HepG2 (cell line): ENCODE measurements at regions not wholly inside any gene's neighbourhood (a gene's known extent, or its start where the extent isn't known, plus 50 kb on each side); places are given as distances from the start of the nearest gene placed in this dataset.

ENCODE experiments used
- ATAC-seq: fragments of 200-7000 bp; cut with Tn5 transposase; 3 replicates; pipeline ENCODE4 v1.9.1; 2020; ENCODE audit warnings: mild to moderate bottlenecking, moderate library complexity
- BruUV-seq: library from RNA; stranded (reverse); fragments of 400-500 nt; replicated peaks from 2 replicates; lab custom pipeline; 2021; lab: Mats Ljungman, UMichigan
- CTCF ChIA-PET: fragments of 300-600 bp; formaldehyde crosslinking; extraction: SDS; loops from one replicate; lab custom pipeline; 2021; ENCODE audit warnings: low total read pairs, inconsistent platforms, low intra/inter-chr PET ratio; lab: Yijun Ruan, JAX
- POLR2A ChIA-PET: fragments of 350-600 bp; sonication (Branson Sonifier 250); formaldehyde crosslinking; loops from one replicate; lab custom pipeline; 2020; ENCODE audit warnings: antibody characterized with exemption, inconsistent platforms; lab: Yijun Ruan, JAX
- DNase-seq: peaks from one replicate; pipeline ENCODE4 v3.0.0-alpha.2; 2015; ENCODE audit warnings: low spot score
- FAIRE-seq: peaks from 3 replicates; lab custom pipeline; 2011; peaks lifted over from hg19 to GRCh38; lab: Jason Lieb, UNC
- H2AFZ ChIP-seq: one replicate; pipeline ENCODE4 v1.6.1; 2011; ENCODE audit warnings: low read length, inconsistent platforms
- H3K27ac ChIP-seq: fragments of 300-600 bp; 3 replicates; pipeline ENCODE4 v1.8.0; 2011; ENCODE audit warnings: mixed run types, mild to moderate bottlenecking, mixed read lengths, low read length, inconsistent platforms; ENCODE audit not compliant: insufficient read depth; ENCODE audit errors: extremely low read length
- H3K27me3 ChIP-seq, 2 experiments: fragments of 200-600 bp in 1 of 2; 2 replicates in 1 of 2; 3 replicates in 1 of 2; pipeline versions ENCODE4 v1.6.0 to v1.8.0; 2011; ENCODE audit warnings: low read length in 2 of 2, mild to moderate bottlenecking in 2 of 2, moderate library complexity in 2 of 2, inconsistent platforms in 1 of 2; ENCODE audit not compliant: insufficient read depth in 2 of 2, control insufficient read depth in 1 of 2
- H3K36me3 ChIP-seq, 2 experiments: fragments of 200-600 bp in 1 of 2; replicated peaks in 1 of 2; 2 replicates in 1 of 2; 3 replicates in 1 of 2; pipeline versions ENCODE4 v1.5.1 to v1.8.0; 2011; ENCODE audit warnings: low read length in 2 of 2, inconsistent platforms in 1 of 2; ENCODE audit not compliant: insufficient read depth in 2 of 2, control insufficient read depth in 1 of 2
- H3K4me1 ChIP-seq: 2 replicates; pipeline ENCODE4 v1.5.1; 2012; ENCODE audit warnings: low read length, inconsistent platforms; ENCODE audit not compliant: insufficient read depth
- H3K4me2 ChIP-seq: 2 replicates; pipeline ENCODE4 v1.6.0; 2011; ENCODE audit warnings: low read depth, low read length, inconsistent platforms
- H3K4me3 ChIP-seq, 3 experiments: fragments of 200-600 bp in 1 of 3; sonication (generic), shearing (Covaris generic) in 1 of 3; replicated peaks in 1 of 3; 2 replicates each; pipeline ENCODE4 v1.5.1; 2011 to 2016; ENCODE audit warnings: low read length in 3 of 3, inconsistent platforms in 2 of 3, low read depth in 2 of 3, mild to moderate bottlenecking in 2 of 3, control low read depth in 1 of 3, mixed read lengths in 1 of 3; ENCODE audit not compliant: insufficient read depth in 1 of 3
- H3K79me2 ChIP-seq: one replicate; pipeline ENCODE4 v1.6.1; 2011; ENCODE audit warnings: low read length, inconsistent platforms; ENCODE audit not compliant: insufficient read depth
- H3K9ac ChIP-seq: 2 replicates; pipeline ENCODE4 v1.6.0; 2011; ENCODE audit warnings: mild to moderate bottlenecking, low read depth, low read length, inconsistent platforms; ENCODE audit not compliant: insufficient read depth
- H3K9me3 ChIP-seq: 2 replicates; pipeline ENCODE4 v1.5.1; 2012; ENCODE audit warnings: mild to moderate bottlenecking, low read length
- H4K20me1 ChIP-seq: 2 replicates; pipeline ENCODE4 v1.6.0; 2011; ENCODE audit warnings: inconsistent platforms, mild to moderate bottlenecking, low read length, moderate library complexity; ENCODE audit not compliant: insufficient read depth
- CBX1 ChIP-seq: IDR thresholded peaks from one replicate; pipeline ENCODE4 v1.6.1; 2016; ENCODE audit warnings: antibody characterized with exemption, low read depth
- MAZ ChIP-seq, 2 experiments: sonication (generic) in 1 of 2; formaldehyde crosslinking in 1 of 2; IDR thresholded peaks; 2 replicates each; pipeline versions ENCODE4 v1.5.0 to v1.6.1; 2012 to 2020; ENCODE audit warnings: low read depth in 2 of 2, mild to moderate bottlenecking in 2 of 2, borderline replicate concordance in 1 of 2, improper control_type of control experiment in 1 of 2, low read length in 1 of 2, missing genetic modification reagents in 1 of 2, moderate library complexity in 1 of 2
- ZNF18 ChIP-seq: sonication (generic); formaldehyde crosslinking; IDR thresholded peaks from 2 replicates; pipeline ENCODE4 v1.8.0; 2022; ENCODE audit warnings: mild to moderate bottlenecking, missing genetic modification reagents; ENCODE audit not compliant: insufficient replicate concordance
- ZNF431 ChIP-seq: sonication (generic); formaldehyde crosslinking; IDR thresholded peaks from 2 replicates; pipeline ENCODE4 v1.9.0; 2022; ENCODE audit warnings: missing genetic modification reagents, low read depth, mild to moderate bottlenecking, borderline replicate concordance
- WGBS: methylation state at CpG from one replicate; pipeline ENCODE4 v1.1.6; 2017; ENCODE audit warnings: low lambda C conversion rate; 5-methylcytosine and 5-hydroxymethylcytosine counted together
- in situ Hi-C: cut with HindIII; loops from 2 replicates; pipeline ENCODE4 v1.10.0; 2017; ENCODE audit warnings: low pct_unique_long_range_greater_than_20kb; ENCODE audit not compliant: extremely low pct_ligation_motif_present
- intact Hi-C: fragments of 100-400 bp; cut with micrococcal nuclease; formaldehyde crosslinking; loops from one replicate; pipeline ENCODE4 v1.10.0; 2022; ENCODE audit not compliant: unreplicated experiment

- TF ChIP-seq MAZ (IDR thresholded peaks at IDR 0.05; ENCODE audit: borderline replicate concordance, low read depth, low read length), result no peak
- peak; percentile 5; the same call in 1 of the 2 replicates for TF ChIP-seq MAZ (CRISPR knock-in tag; IDR thresholded peaks at IDR 0.05; ENCODE audit: low read depth)
Measured at GRCh38 chr9:36486329-36486932, 86.3 kb upstream of the MELK start (continued).

GRCh38 chr9:36485647-36486328 is 85.7 kb upstream of the RNF38 start:
- H2AFZ ChIP-seq, result no peak overlapping the region
- in situ Hi-C loops, result no loop called here
- no peaks in the 10 kb centered on the region for H3K9me3 ChIP-seq
- peak overlapping the region; percentile 77 for H3K27ac ChIP-seq
- CTCF ChIA-PET, result no interaction called here
- H3K9ac ChIP-seq, result peak overlapping the region; percentile 91
- DNase-seq, result no peak
- 12% methylated on average over 11 of the region's 11 CpGs for WGBS
- BruUV-seq, result TSS peak; percentile 65
- no peak for ATAC-seq
- no peaks in the 10 kb centered on the region for H3K36me3 ChIP-seq
- POLR2A ChIA-PET, result interaction anchor here (1.0 to 3.7 kb wide), 4 partner anchors 17 to 85 kb away, joined by 3 to 17 read pairs (median 4); no protein-coding TSS in a partner anchor
- peaks cover 33% of the 10 kb centered on the region for H3K4me1 ChIP-seq
- H3K27me3 ChIP-seq, result no peaks in the 10 kb centered on the region; a peak in 1 of 5 replicates
- TF ChIP-seq ZNF18 (peak; percentile 22), CBX1 (no peak), ZNF431 (CRISPR knock-in tag) (no peak)
- H3K4me3 ChIP-seq, result peak overlapping the region; percentile 71 to 94 (median 84)
- peak overlapping the region; percentile 75 for H3K4me2 ChIP-seq
- H3K79me2 ChIP-seq, result peaks cover 47% of the 10 kb centered on the region
- no peaks in the 10 kb centered on the region for H4K20me1 ChIP-seq
- FAIRE-seq, result no peak
- intact Hi-C loops, result loop anchor here (5.0 to 10.0 kb wide), 2 partner anchors 72 to 81 kb away; partner anchors contain the start of gene RNF38
